Type B pancreatic cell (in vitro differentiated cells): ENCODE measurements at regions not wholly inside any gene's neighbourhood (a gene's known extent, or its start where the extent isn't known, plus 50 kb on each side); places are given as distances from the start of the nearest gene placed in this dataset.

Experiments used
- DNase-seq: peaks from one replicate; pipeline ENCODE4 v3.0.0; 2021; ENCODE audit warnings: mixed read lengths; ENCODE audit not compliant: unreplicated experiment; ENCODE audit errors: extremely low spot score
- H3K27ac Mint-ChIP-seq: 2 replicates; pipeline ENCODE4 v1.8.0; 2021; ENCODE audit warnings: mild to moderate bottlenecking, mixed read lengths
- H3K27me3 Mint-ChIP-seq: 2 replicates; pipeline ENCODE4 v1.8.0; 2021; ENCODE audit warnings: mixed read lengths
- H3K36me3 Mint-ChIP-seq: 2 replicates; pipeline ENCODE4 v1.8.0; 2021; ENCODE audit warnings: mixed read lengths
- H3K4me1 Mint-ChIP-seq: one replicate; pipeline ENCODE4 v1.8.0; 2021; ENCODE audit warnings: mixed read lengths; ENCODE audit not compliant: unreplicated experiment
- H3K4me3 Mint-ChIP-seq: 2 replicates; pipeline ENCODE4 v1.8.0; 2021; ENCODE audit warnings: mild to moderate bottlenecking, mixed read lengths
- H3K9me3 Mint-ChIP-seq: 2 replicates; pipeline ENCODE4 v1.8.0; 2021; ENCODE audit warnings: mixed read lengths
- CTCF ChIP-seq: fragments of 200-600 bp; sonication (generic); conservative IDR thresholded peaks from 2 replicates; pipeline ENCODE4 v1.5.0; 2021; ENCODE audit warnings: antibody characterized with exemption, mild to moderate bottlenecking

GRCh38 chr3:95718168-95718567, 1096.2 kb upstream of the EPHA6 start:
- no peak for TF ChIP-seq CTCF
- Mint-ChIP-seq H3K4me3 (no peak overlapping the region), H3K36me3 (no peaks in the 10 kb centered on the region), H3K4me1 (no peaks in the 10 kb centered on the region), H3K27me3 (no peaks in the 10 kb centered on the region), H3K9me3 (no peaks in the 10 kb centered on the region), H3K27ac (no peak overlapping the region)
- no peak for DNase-seq

GRCh38 chr3:95719481-95719880, 1094.9 kb upstream of the EPHA6 start:
- Mint-ChIP-seq H3K27me3 (no peaks in the 10 kb centered on the region), H3K4me1 (no peaks in the 10 kb centered on the region), H3K9me3 (no peaks in the 10 kb centered on the region), H3K36me3 (no peaks in the 10 kb centered on the region), H3K4me3 (no peak overlapping the region), H3K27ac (no peak overlapping the region)
- DNase-seq = no peak
- TF ChIP-seq CTCF = no peak

GRCh38 chr3:95721938-95722337, 1092.5 kb upstream of the EPHA6 start:
- TF ChIP-seq CTCF = no peak
- Mint-ChIP-seq H3K36me3 (no peaks in the 10 kb centered on the region), H3K27me3 (no peaks in the 10 kb centered on the region), H3K9me3 (no peaks in the 10 kb centered on the region), H3K4me3 (no peak overlapping the region), H3K27ac (peak overlapping the region; percentile 24), H3K4me1 (no peaks in the 10 kb centered on the region)
- no peak for DNase-seq

GRCh38 chr3:95725770-95726169, 1088.6 kb upstream of the EPHA6 start:
- TF ChIP-seq CTCF = no peak
- Mint-ChIP-seq H3K4me1 (no peaks in the 10 kb centered on the region), H3K27ac (no peak overlapping the region), H3K27me3 (no peaks in the 10 kb centered on the region), H3K36me3 (no peaks in the 10 kb centered on the region), H3K9me3 (no peaks in the 10 kb centered on the region), H3K4me3 (no peak overlapping the region)
- no peak for DNase-seq

- Mint-ChIP-seq H3K27me3 (no peaks in the 10 kb centered on the region), H3K4me1 (no peaks in the 10 kb centered on the region), H3K36me3 (no peaks in the 10 kb centered on the region), H3K4me3 (no peak overlapping the region), H3K27ac (no peak overlapping the region), H3K9me3 (no peaks in the 10 kb centered on the region)
- DNase-seq = no peak
- no peak for TF ChIP-seq CTCF
Observed at GRCh38 chr3:95731753-95732152, 1082.6 kb upstream of the EPHA6 start.

- TF ChIP-seq CTCF = no peak
- Mint-ChIP-seq H3K9me3 (no peaks in the 10 kb centered on the region), H3K4me1 (no peaks in the 10 kb centered on the region), H3K27me3 (no peaks in the 10 kb centered on the region), H3K36me3 (no peaks in the 10 kb centered on the region), H3K27ac (no peak overlapping the region), H3K4me3 (no peak overlapping the region)
- no peak for DNase-seq
Observed at GRCh38 chr3:95733336-95733735, 1081.1 kb upstream of the EPHA6 start.
